H1 (cell line): ENCODE measurements at regions not wholly inside any gene's neighbourhood (a gene's known extent, or its start where the extent isn't known, plus 50 kb on each side); places are given as distances from the start of the nearest gene placed in this dataset.

Source experiments
- CTCF ChIA-PET: fragments of 300-600 bp; sonication (Branson Sonifier 250); formaldehyde crosslinking; loops from one replicate; lab custom pipeline; 2021; ENCODE audit not compliant: partially characterized antibody; lab: Charles Lee
- POLR2A ChIA-PET: fragments of 300-600 bp; sonication (Branson Sonifier 250); formaldehyde crosslinking; loops from one replicate; lab custom pipeline; 2021; ENCODE audit warnings: inconsistent platforms; ENCODE audit not compliant: partially characterized antibody; lab: Charles Lee
- DNase-seq, 2 experiments: peaks; one replicate each; pipeline versions ENCODE4 v3.0.0 to v3.0.0-alpha.2; 2010 to 2022; ENCODE audit warnings: low spot score in 2 of 2, low read depth in 1 of 2, mixed read lengths in 1 of 2
- FAIRE-seq: peaks from 2 replicates; lab custom pipeline; 2011; peaks lifted over from hg19 to GRCh38; lab: Jason Lieb, UNC
- H2AFZ ChIP-seq: 2 replicates; pipeline ENCODE4 v1.8.1; 2012; ENCODE audit warnings: low read length, inconsistent platforms
- H2AK5ac ChIP-seq: 2 replicates; pipeline ENCODE4 v1.6.1; 2013; ENCODE audit warnings: low read depth, low read length
- H2BK120ac ChIP-seq: replicated peaks from 2 replicates; pipeline ENCODE3; 2013; ENCODE audit warnings: low read depth, low read length, inconsistent platforms
- H2BK12ac ChIP-seq: 2 replicates; pipeline ENCODE4 v1.6.1; 2013; ENCODE audit warnings: low read depth, low read length
- H2BK15ac ChIP-seq: 2 replicates; pipeline ENCODE4 v1.6.1; 2013; ENCODE audit warnings: low read length
- H2BK20ac ChIP-seq: 2 replicates; pipeline ENCODE4 v1.6.1; 2013; ENCODE audit warnings: low read length
- H2BK5ac ChIP-seq: 2 replicates; pipeline ENCODE4 v1.6.1; 2013; ENCODE audit warnings: low read depth, low read length
- H3K14ac ChIP-seq: 2 replicates; pipeline ENCODE4 v1.6.1; 2013; ENCODE audit warnings: inconsistent platforms; ENCODE audit not compliant: insufficient read length
- H3K18ac ChIP-seq: 2 replicates; pipeline ENCODE4 v1.6.1; 2013; ENCODE audit warnings: low read length; ENCODE audit errors: extremely low read depth
- H3K23ac ChIP-seq: 2 replicates; pipeline ENCODE4 v1.6.1; 2013; ENCODE audit warnings: inconsistent platforms; ENCODE audit not compliant: insufficient read length
- H3K23me2 ChIP-seq: 2 replicates; pipeline ENCODE4 v1.6.1; 2013; ENCODE audit warnings: low read depth, low read length
- H3K27ac ChIP-seq: 2 replicates; pipeline ENCODE4 v1.6.1; 2011; ENCODE audit warnings: low read depth, low read length, inconsistent platforms
- H3K27me3 ChIP-seq, 4 experiments: replicated peaks in 1 of 4; 1 replicate in 1 of 4; 2 replicates in 3 of 4; pipeline versions ENCODE4 v1.6.1 to v1.8.1; 2011 to 2013; ENCODE audit warnings: low read length in 3 of 4, mild to moderate bottlenecking in 3 of 4, inconsistent platforms in 2 of 4, mixed read lengths in 2 of 4, moderate library complexity in 1 of 4; ENCODE audit not compliant: control insufficient read depth in 3 of 4, insufficient read depth in 3 of 4; ENCODE audit errors: extremely low read depth in 1 of 4
- H3K36me3 ChIP-seq, 4 experiments: 2 replicates each; pipeline versions ENCODE4 v1.6.1 to v1.8.1; 2011 to 2013; ENCODE audit warnings: mild to moderate bottlenecking in 4 of 4, low read length in 3 of 4, moderate library complexity in 2 of 4, control low read depth in 1 of 4, inconsistent platforms in 1 of 4; ENCODE audit not compliant: insufficient read depth in 4 of 4, control insufficient read depth in 2 of 4
- H3K4ac ChIP-seq: replicated peaks from 2 replicates; pipeline ENCODE3; 2013; ENCODE audit warnings: low read length, low read depth, mixed read lengths, inconsistent platforms; ENCODE audit not compliant: insufficient read length
- H3K4me1 ChIP-seq, 4 experiments: replicated peaks in 1 of 4; 1 replicate in 1 of 4; 2 replicates in 3 of 4; pipeline versions ENCODE4 v1.6.1 to v1.8.1; 2011 to 2013; ENCODE audit warnings: low read length in 3 of 4, inconsistent platforms in 2 of 4, mixed read lengths in 1 of 4; ENCODE audit not compliant: insufficient read depth in 4 of 4, control insufficient read depth in 3 of 4
- H3K4me2 ChIP-seq, 2 experiments: 2 replicates each; pipeline versions ENCODE4 v1.6.1 to v1.8.1; 2011 to 2013; ENCODE audit warnings: low read depth in 2 of 2, low read length in 2 of 2, control low read depth in 1 of 2, inconsistent platforms in 1 of 2, mild to moderate bottlenecking in 1 of 2; ENCODE audit not compliant: insufficient read depth in 1 of 2
- H3K4me3 ChIP-seq, 4 experiments: fragments of 200-600, 300-600 bp in 1 of 4; sonication (generic), shearing (Covaris generic), sonication (Bioruptor Twin) in 1 of 4; 2 replicates each; pipeline versions ENCODE4 v1.5.1 to v1.8.1; 2011 to 2016; ENCODE audit warnings: low read length in 4 of 4, low read depth in 3 of 4, control low read depth in 2 of 4, inconsistent platforms in 2 of 4, mild to moderate bottlenecking in 2 of 4, mixed read lengths in 1 of 4, moderate library complexity in 1 of 4; ENCODE audit not compliant: insufficient read depth in 2 of 4; ENCODE audit errors: extremely low read depth in 1 of 4
- H3K56ac ChIP-seq: replicated peaks from 2 replicates; pipeline ENCODE3; 2013; ENCODE audit warnings: low read depth, mild to moderate bottlenecking, mixed read lengths, low read length, inconsistent platforms; ENCODE audit not compliant: insufficient read length
- H3K79me1 ChIP-seq: 2 replicates; pipeline ENCODE4 v1.6.1; 2013; ENCODE audit warnings: low read depth, low read length, control low read depth
- H3K79me2 ChIP-seq, 2 experiments: 2 replicates each; pipeline versions ENCODE4 v1.6.1 to v1.8.1; 2012 to 2013; ENCODE audit warnings: low read length in 2 of 2, mild to moderate bottlenecking in 2 of 2, inconsistent platforms in 1 of 2; ENCODE audit not compliant: insufficient read depth in 2 of 2, control insufficient read depth in 1 of 2
- H3K9ac ChIP-seq, 4 experiments: replicated peaks in 1 of 4; 1 replicate in 1 of 4; 2 replicates in 3 of 4; pipeline versions ENCODE4 v1.6.1 to v1.8.1; 2011 to 2013; ENCODE audit warnings: low read depth in 3 of 4, low read length in 3 of 4, control low read depth in 2 of 4, mild to moderate bottlenecking in 2 of 4, moderate library complexity in 2 of 4, inconsistent platforms in 1 of 4; ENCODE audit errors: extremely low read depth in 1 of 4
- H3K9me3 ChIP-seq, 2 experiments: 2 replicates each; pipeline versions ENCODE4 v1.6.1 to v1.8.1; 2012 to 2013; ENCODE audit warnings: mild to moderate bottlenecking in 2 of 2, moderate library complexity in 2 of 2, control low read depth in 1 of 2, inconsistent platforms in 1 of 2, low read depth in 1 of 2, low read length in 1 of 2, mixed read lengths in 1 of 2; ENCODE audit not compliant: insufficient read depth in 2 of 2
- H4K20me1 ChIP-seq, 2 experiments: replicated peaks in 1 of 2; 2 replicates each; pipeline versions ENCODE3 to v1.8.1; 2011 to 2013; ENCODE audit warnings: inconsistent platforms in 2 of 2, low read length in 2 of 2, mild to moderate bottlenecking in 1 of 2; ENCODE audit not compliant: insufficient read depth in 2 of 2, control insufficient read depth in 1 of 2
- H4K5ac ChIP-seq: 2 replicates; pipeline ENCODE4 v1.6.1; 2013; ENCODE audit warnings: low read length, low read depth, mixed read lengths, inconsistent platforms; ENCODE audit not compliant: insufficient read length
- H4K8ac ChIP-seq: 2 replicates; pipeline ENCODE4 v1.8.0; 2013; ENCODE audit warnings: mild to moderate bottlenecking, moderate library complexity, low read length, inconsistent platforms; ENCODE audit not compliant: insufficient read depth; ENCODE audit errors: extremely low read depth
- H4K91ac ChIP-seq: replicated peaks from 2 replicates; pipeline ENCODE3; 2013; ENCODE audit warnings: low read length, mixed read lengths, inconsistent platforms; ENCODE audit not compliant: insufficient read length
- CTCF ChIP-seq, 3 experiments: IDR thresholded peaks; 1 replicate in 2 of 3; 2 replicates in 1 of 3; pipeline versions ENCODE4 v1.5.1 to v1.6.1; 2011; ENCODE audit warnings: low read length in 3 of 3, mild to moderate bottlenecking in 3 of 3, inconsistent platforms in 2 of 3, low read depth in 1 of 3, moderate library complexity in 1 of 3; ENCODE audit not compliant: insufficient read depth in 1 of 3; ENCODE audit errors: control extremely low read depth in 1 of 3
- HDAC2 ChIP-seq, 2 experiments: fragments of 300-600 bp in 1 of 2; sonication (generic) in 1 of 2; IDR thresholded peaks; 2 replicates each; pipeline ENCODE4 v1.6.1; 2011 to 2012; ENCODE audit warnings: low read depth in 2 of 2, low read length in 2 of 2, mild to moderate bottlenecking in 2 of 2, moderate library complexity in 2 of 2, borderline replicate concordance in 1 of 2, inconsistent platforms in 1 of 2
- HDAC6 ChIP-seq: IDR thresholded peaks from one replicate; pipeline ENCODE4 v1.7.1; 2012; ENCODE audit warnings: low read depth, mild to moderate bottlenecking, inconsistent platforms, low read length, moderate library complexity
- RXRA ChIP-seq: IDR thresholded peaks from 2 replicates; pipeline ENCODE4 v1.6.1; 2011; ENCODE audit warnings: low read depth, mild to moderate bottlenecking, low read length, moderate library complexity; ENCODE audit not compliant: insufficient read depth
- SIN3A ChIP-seq, 2 experiments: IDR thresholded peaks in 1 of 2; conservative IDR thresholded peaks in 1 of 2; 2 replicates each; pipeline ENCODE4 v1.6.1; 2011 to 2012; ENCODE audit warnings: low read length in 2 of 2, improper control_type of control experiment in 1 of 2, low read depth in 1 of 2, mild to moderate bottlenecking in 1 of 2
- SP2 ChIP-seq: IDR thresholded peaks from 2 replicates; pipeline ENCODE4 v1.6.1; 2012; ENCODE audit warnings: mild to moderate bottlenecking, low read length, inconsistent platforms
- SP4 ChIP-seq: IDR thresholded peaks from 2 replicates; pipeline ENCODE4 v1.6.1; 2012; ENCODE audit warnings: low read length, inconsistent platforms
- WGBS, 2 experiments: shearing (Covaris generic) in 1 of 2; methylation state at CpG; one replicate each; pipeline versions ENCODE4 v1.1.6 to v1.1.7; 2013 to 2015; ENCODE audit warnings: low lambda C conversion rate in 2 of 2, mixed read lengths in 2 of 2, inconsistent platforms in 1 of 2, low coverage in 1 of 2, missing lambda C conversion rate in 1 of 2; ENCODE audit not compliant: insufficient replicate concordance in 2 of 2, insufficient coverage in 1 of 2, insufficient read length in 1 of 2; ENCODE audit errors: extremely low coverage in 1 of 2, missing lambda C conversion rate in 1 of 2; 5-methylcytosine and 5-hydroxymethylcytosine counted together

- TF ChIP-seq CTCF (IDR thresholded peaks at IDR 0.05; ENCODE audit: control extremely low read depth in 1 of 3, insufficient read depth in 1 of 3, low read depth in 1 of 3, low read length in 3 of 3), result no peak
- no peak for TF ChIP-seq RXRA
- TF ChIP-seq HDAC6, result no peak
- TF ChIP-seq HDAC2 (IDR thresholded peaks at IDR 0.05; ENCODE audit: borderline replicate concordance in 1 of 2, low read depth in 2 of 2, low read length in 2 of 2), result no peak
- no peak for TF ChIP-seq SP4
- TF ChIP-seq SIN3A (conservative IDR thresholded peaks at IDR 0.05 in 1 of 2, IDR thresholded peaks at IDR 0.05 in 1 of 2; ENCODE audit: low read depth in 1 of 2, low read length in 2 of 2), result no peak
- no peak for TF ChIP-seq SP2
- Histone ChIP-seq H3K23me2 (no peaks in the 10 kb centered on the region; the same call in 1 of the 2 replicates), H4K20me1 (no peaks in the 10 kb centered on the region), H3K4me1 (no peaks in the 10 kb centered on the region), H2BK15ac (no peak overlapping the region), H3K18ac (no peak overlapping the region), H2BK20ac (no peak overlapping the region), H3K36me3 (no peaks in the 10 kb centered on the region), H4K5ac (no peak overlapping the region), H3K79me2 (no peaks in the 10 kb centered on the region), H4K8ac (no peak overlapping the region), H2BK5ac (no peak overlapping the region), H2AK5ac (no peak overlapping the region), H3K4me2 (no peak overlapping the region), H2BK120ac (no peak overlapping the region), H3K56ac (no peak overlapping the region), H3K79me1 (no peaks in the 10 kb centered on the region), H2AFZ (no peak overlapping the region), H3K9ac (no peak overlapping the region), H4K91ac (no peak overlapping the region), H3K9me3 (no peaks in the 10 kb centered on the region), H3K4me3 (no peak overlapping the region), H3K27me3 (no peaks in the 10 kb centered on the region), H2BK12ac (no peak overlapping the region), H3K27ac (no peak overlapping the region), H3K14ac (no peak overlapping the region), H3K23ac (no peak overlapping the region), H3K4ac (no peak overlapping the region)
- no peak for FAIRE-seq
- CTCF ChIA-PET, result no interaction called here
- POLR2A ChIA-PET, result no interaction called here
- WGBS, 2 experiments, result 85% methylated on average over 6 of the region's 6 CpGs; no CpG with 5 or more reads in 1 of the 2 experiments
- DNase-seq, result no peak
Observed at GRCh38 chr18:55136258-55136657, 177.0 kb upstream of the CCDC68 start.
